PC-9 (cell line): ENCODE measurements at regions not wholly inside any gene's neighbourhood (a gene's known extent, or its start where the extent isn't known, plus 50 kb on each side); places are given as distances from the start of the nearest gene placed in this dataset.

ENCODE experiments used
- EZH2 ChIP-seq: fragments of 200-600 bp; sonication (generic); IDR thresholded peaks from 2 replicates; pipeline ENCODE4 v1.8.0; 2017; ENCODE audit warnings: antibody characterized with exemption, low read depth
- TF ChIP-seq, protein P1 (sequence below): fragments of 200-600 bp; sonication (generic); conservative IDR thresholded peaks from 2 replicates; pipeline ENCODE4 v1.6.1; 2017; ENCODE audit warnings: mixed run types, antibody characterized with exemption, mild to moderate bottlenecking, moderate library complexity

DNA sequence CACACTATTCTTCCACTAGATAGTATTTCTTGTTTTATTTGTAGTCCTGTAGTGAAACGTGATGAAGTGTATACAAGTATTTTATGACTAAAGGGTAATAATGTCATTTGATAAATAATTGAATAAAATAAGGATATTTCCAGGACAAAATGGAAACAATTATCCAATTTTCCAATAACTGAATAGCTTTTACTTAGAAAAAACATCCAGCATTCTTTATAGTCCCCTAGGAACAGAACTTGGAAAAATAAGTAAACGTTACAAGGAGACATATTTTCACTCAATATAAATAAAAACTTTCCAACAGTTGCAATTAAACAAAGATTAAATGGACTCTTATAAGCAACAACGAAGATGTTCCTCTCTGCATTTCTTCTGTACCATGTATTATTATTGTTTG lies 566.0 kb downstream of the TMA16 start:
- TF ChIP-seq, protein P1, sequence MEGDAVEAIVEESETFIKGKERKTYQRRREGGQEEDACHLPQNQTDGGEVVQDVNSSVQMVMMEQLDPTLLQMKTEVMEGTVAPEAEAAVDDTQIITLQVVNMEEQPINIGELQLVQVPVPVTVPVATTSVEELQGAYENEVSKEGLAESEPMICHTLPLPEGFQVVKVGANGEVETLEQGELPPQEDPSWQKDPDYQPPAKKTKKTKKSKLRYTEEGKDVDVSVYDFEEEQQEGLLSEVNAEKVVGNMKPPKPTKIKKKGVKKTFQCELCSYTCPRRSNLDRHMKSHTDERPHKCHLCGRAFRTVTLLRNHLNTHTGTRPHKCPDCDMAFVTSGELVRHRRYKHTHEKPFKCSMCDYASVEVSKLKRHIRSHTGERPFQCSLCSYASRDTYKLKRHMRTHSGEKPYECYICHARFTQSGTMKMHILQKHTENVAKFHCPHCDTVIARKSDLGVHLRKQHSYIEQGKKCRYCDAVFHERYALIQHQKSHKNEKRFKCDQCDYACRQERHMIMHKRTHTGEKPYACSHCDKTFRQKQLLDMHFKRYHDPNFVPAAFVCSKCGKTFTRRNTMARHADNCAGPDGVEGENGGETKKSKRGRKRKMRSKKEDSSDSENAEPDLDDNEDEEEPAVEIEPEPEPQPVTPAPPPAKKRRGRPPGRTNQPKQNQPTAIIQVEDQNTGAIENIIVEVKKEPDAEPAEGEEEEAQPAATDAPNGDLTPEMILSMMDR: no peak
- TF ChIP-seq EZH2: no peak
